Calu3 (cell line): ENCODE measurements at regions not wholly inside any gene's neighbourhood (a gene's known extent, or its start where the extent isn't known, plus 50 kb on each side); places are given as distances from the start of the nearest gene placed in this dataset.

Source experiments
- BruUV-seq: library from RNA; stranded (reverse); fragments of 400-500 nt; replicated peaks from 2 replicates; lab custom pipeline; 2021; lab: Mats Ljungman, UMichigan
- CTCF ChIA-PET: fragments of 300-600 bp; sonication (Branson Sonifier 250); formaldehyde crosslinking; loops from one replicate; lab custom pipeline; 2022; ENCODE audit warnings: antibody characterized with exemption; lab: Charles Lee
- DNase-seq: peaks from one replicate; pipeline ENCODE4 v3.0.0; 2022
- H3K27ac Mint-ChIP-seq: one replicate; pipeline ENCODE4 v1.8.0; 2022; ENCODE audit warnings: mixed read lengths; ENCODE audit not compliant: unreplicated experiment
- H3K27me3 Mint-ChIP-seq: one replicate; pipeline ENCODE4 v1.8.0; 2022; ENCODE audit warnings: mixed read lengths; ENCODE audit not compliant: unreplicated experiment
- H3K36me3 Mint-ChIP-seq: one replicate; pipeline ENCODE4 v1.8.0; 2022; ENCODE audit warnings: mild to moderate bottlenecking, moderate library complexity, mixed read lengths; ENCODE audit not compliant: insufficient read depth, unreplicated experiment
- H3K4me1 Mint-ChIP-seq: one replicate; pipeline ENCODE4 v1.8.0; 2022; ENCODE audit warnings: mild to moderate bottlenecking, low read depth, mixed read lengths; ENCODE audit not compliant: unreplicated experiment
- H3K4me3 Mint-ChIP-seq: one replicate; pipeline ENCODE4 v1.8.0; 2022; ENCODE audit warnings: mild to moderate bottlenecking, low read depth, moderate library complexity, mixed read lengths; ENCODE audit not compliant: unreplicated experiment
- H3K9me3 Mint-ChIP-seq: one replicate; pipeline ENCODE4 v1.8.0; 2022; ENCODE audit warnings: low read depth, mixed read lengths; ENCODE audit not compliant: unreplicated experiment
- intact Hi-C: fragments of 100-400 bp; cut with micrococcal nuclease; formaldehyde crosslinking; loops from one replicate; pipeline ENCODE4 v1.10.0; 2022; ENCODE audit not compliant: unreplicated experiment
- TF ChIP-seq, protein P1 (sequence below): fragments of 200-600 bp; IDR thresholded peaks from one replicate; pipeline ENCODE4 v1.8.0; 2022; ENCODE audit warnings: antibody characterized with exemption; ENCODE audit not compliant: unreplicated experiment

DNA sequence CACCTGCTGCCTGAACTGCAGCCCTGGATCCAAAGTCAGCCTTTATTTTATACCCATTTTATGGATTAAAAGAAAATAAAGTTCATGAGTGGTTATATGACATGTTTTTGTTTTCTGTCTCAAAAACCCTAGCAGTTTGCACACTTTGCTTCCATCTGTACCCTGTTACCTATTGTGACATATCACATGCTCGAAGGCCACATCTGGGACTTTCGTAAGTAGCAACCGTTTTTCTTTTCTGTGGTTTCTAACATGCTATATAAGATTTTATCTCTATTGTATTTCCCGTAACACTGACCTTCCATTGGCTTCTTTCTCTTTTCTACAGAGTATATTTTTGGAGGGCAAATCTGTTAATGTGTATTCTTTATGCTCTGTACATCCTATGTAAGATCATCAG is 1007.2 kb downstream of the PCDH9 start:
- TF ChIP-seq, protein P1, sequence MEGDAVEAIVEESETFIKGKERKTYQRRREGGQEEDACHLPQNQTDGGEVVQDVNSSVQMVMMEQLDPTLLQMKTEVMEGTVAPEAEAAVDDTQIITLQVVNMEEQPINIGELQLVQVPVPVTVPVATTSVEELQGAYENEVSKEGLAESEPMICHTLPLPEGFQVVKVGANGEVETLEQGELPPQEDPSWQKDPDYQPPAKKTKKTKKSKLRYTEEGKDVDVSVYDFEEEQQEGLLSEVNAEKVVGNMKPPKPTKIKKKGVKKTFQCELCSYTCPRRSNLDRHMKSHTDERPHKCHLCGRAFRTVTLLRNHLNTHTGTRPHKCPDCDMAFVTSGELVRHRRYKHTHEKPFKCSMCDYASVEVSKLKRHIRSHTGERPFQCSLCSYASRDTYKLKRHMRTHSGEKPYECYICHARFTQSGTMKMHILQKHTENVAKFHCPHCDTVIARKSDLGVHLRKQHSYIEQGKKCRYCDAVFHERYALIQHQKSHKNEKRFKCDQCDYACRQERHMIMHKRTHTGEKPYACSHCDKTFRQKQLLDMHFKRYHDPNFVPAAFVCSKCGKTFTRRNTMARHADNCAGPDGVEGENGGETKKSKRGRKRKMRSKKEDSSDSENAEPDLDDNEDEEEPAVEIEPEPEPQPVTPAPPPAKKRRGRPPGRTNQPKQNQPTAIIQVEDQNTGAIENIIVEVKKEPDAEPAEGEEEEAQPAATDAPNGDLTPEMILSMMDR = no peak
- no peak for DNase-seq
- Mint-ChIP-seq H3K4me3 (no peak overlapping the region), H3K27me3 (no peaks in the 10 kb centered on the region), H3K27ac (no peak overlapping the region), H3K36me3 (no peaks in the 10 kb centered on the region), H3K9me3 (peaks cover 2% of the 10 kb centered on the region), H3K4me1 (no peaks in the 10 kb centered on the region)
- CTCF ChIA-PET = no interaction called here
- intact Hi-C loops = no loop called here
- no TSS peak for BruUV-seq

DNA sequence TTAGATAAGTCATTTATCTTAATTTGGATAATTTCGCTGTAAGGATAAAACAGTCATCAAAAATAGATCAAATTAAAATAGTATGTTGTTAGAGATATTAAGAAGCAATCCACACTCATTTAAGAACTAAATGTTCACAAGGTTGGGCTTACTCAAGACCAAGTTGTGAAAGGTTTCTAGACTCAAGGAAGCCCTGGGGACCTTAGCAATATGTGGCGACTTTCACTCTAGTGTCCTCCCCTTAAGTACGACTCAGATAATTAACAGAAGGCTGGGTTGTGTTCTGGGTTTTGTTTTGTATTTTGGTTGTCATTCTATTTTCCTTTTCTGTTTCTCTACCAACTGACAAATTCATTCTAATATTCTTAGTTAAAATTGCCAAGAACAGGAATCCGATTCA is 1008.0 kb downstream of the PCDH9 start:
- no peaks in the 10 kb centered on the region for H3K27me3 Mint-ChIP-seq
- H3K36me3 Mint-ChIP-seq = no peaks in the 10 kb centered on the region
- no TSS peak for BruUV-seq
- intact Hi-C loops = no loop called here
- H3K4me3 Mint-ChIP-seq = no peak overlapping the region
- TF ChIP-seq, protein P1 = no peak
- H3K4me1 Mint-ChIP-seq = no peaks in the 10 kb centered on the region
- H3K27ac Mint-ChIP-seq = no peak overlapping the region
- CTCF ChIA-PET = no interaction called here
- H3K9me3 Mint-ChIP-seq = peaks cover 2% of the 10 kb centered on the region
- DNase-seq = no peak

DNA sequence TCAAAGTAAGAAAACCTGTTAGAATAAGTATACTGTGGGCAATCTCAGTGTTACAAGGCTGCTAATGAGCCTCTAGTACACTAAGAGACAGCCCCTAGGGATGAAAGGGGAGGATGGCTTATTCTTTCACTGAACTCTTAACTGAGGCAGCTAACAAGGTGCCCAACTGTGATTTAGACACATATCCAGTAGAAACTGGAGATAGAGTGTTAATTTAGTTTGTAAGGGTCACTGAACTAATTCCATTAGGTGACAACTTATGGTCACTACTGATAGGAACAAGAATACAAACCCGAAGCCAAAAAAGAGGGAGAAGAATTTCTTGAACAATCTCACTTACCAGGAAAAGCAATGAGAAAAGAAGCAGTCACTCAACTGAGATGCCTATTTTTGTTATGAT is 1010.6 kb downstream of the PCDH9 start:
- no peak overlapping the region for H3K4me3 Mint-ChIP-seq
- peaks cover 3% of the 10 kb centered on the region for H3K9me3 Mint-ChIP-seq
- TF ChIP-seq, protein P1 = no peak
- H3K27ac Mint-ChIP-seq = no peak overlapping the region
- CTCF ChIA-PET = no interaction called here
- BruUV-seq = no TSS peak
- H3K36me3 Mint-ChIP-seq = no peaks in the 10 kb centered on the region
- intact Hi-C loops = no loop called here
- DNase-seq = no peak
- no peaks in the 10 kb centered on the region for H3K4me1 Mint-ChIP-seq
- no peaks in the 10 kb centered on the region for H3K27me3 Mint-ChIP-seq

DNA sequence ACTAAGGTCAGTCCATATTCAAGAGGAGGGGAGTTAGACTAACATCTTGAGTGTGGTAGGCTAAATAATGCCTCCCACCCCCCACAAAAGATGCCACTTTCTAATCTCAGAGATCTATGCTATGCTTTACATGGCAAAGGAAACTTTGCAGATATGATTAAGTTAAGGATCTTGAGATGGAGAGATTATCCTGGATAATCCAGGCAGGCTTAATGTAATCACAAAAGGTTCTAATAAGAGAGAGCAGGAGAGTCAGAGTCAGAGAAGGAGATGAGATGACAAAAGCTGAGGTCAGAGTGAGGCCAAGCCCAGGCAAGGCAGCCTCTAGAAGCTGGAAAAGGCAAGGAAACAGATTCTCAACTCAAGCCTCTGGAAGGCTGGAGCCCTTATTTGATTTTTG is 1011.6 kb downstream of the PCDH9 start:
- Mint-ChIP-seq H3K4me3 (no peak overlapping the region), H3K27ac (no peak overlapping the region), H3K4me1 (no peaks in the 10 kb centered on the region), H3K36me3 (no peaks in the 10 kb centered on the region), H3K27me3 (no peaks in the 10 kb centered on the region), H3K9me3 (peaks cover 3% of the 10 kb centered on the region)
- TF ChIP-seq, protein P1 = no peak
- BruUV-seq = no TSS peak
- intact Hi-C loops = no loop called here
- CTCF ChIA-PET = no interaction called here
- DNase-seq = no peak
